PC-9 (cell line): ENCODE measurements at regions not wholly inside any gene's neighbourhood (a gene's known extent, or its start where the extent isn't known, plus 50 kb on each side); places are given as distances from the start of the nearest gene placed in this dataset.

Source experiments
- BruUV-seq: library from RNA; stranded (reverse); fragments of 400-500 nt; replicated peaks from 2 replicates; lab custom pipeline; 2021; lab: Mats Ljungman, UMichigan
- CTCF ChIA-PET: fragments of 300-600 bp; sonication (Branson Sonifier 250); formaldehyde crosslinking; loops from one replicate; lab custom pipeline; 2022; ENCODE audit warnings: antibody characterized with exemption; lab: Charles Lee
- POLR2A ChIA-PET: fragments of 300-600 bp; sonication (Branson Sonifier 250); formaldehyde crosslinking; loops from one replicate; lab custom pipeline; 2022; ENCODE audit warnings: antibody characterized with exemption; ENCODE audit not compliant: unreplicated experiment; lab: Charles Lee
- DNase-seq, 2 experiments: peaks; one replicate each; pipeline versions ENCODE4 v3.0.0 to v3.0.0-alpha.2; 2015 to 2022; ENCODE audit warnings: mixed read lengths in 1 of 2
- H2AFZ ChIP-seq: fragments of 200-600 bp; sonication (generic); 2 replicates; pipeline ENCODE4 v1.8.1; 2017; ENCODE audit warnings: antibody characterized with exemption
- H3F3A ChIP-seq: fragments of 200-600 bp; sonication (generic); 2 replicates; pipeline ENCODE4 v1.8.1; 2017; ENCODE audit warnings: antibody characterized with exemption, mild to moderate bottlenecking, low read depth; ENCODE audit not compliant: insufficient read depth
- H3K27ac ChIP-seq: fragments of 200-600 bp; sonication (generic); 2 replicates; pipeline ENCODE4 v1.6.1; 2016; ENCODE audit warnings: mixed run types
- H3K27me3 ChIP-seq: fragments of 200-600 bp; sonication (generic); 2 replicates; pipeline ENCODE4 v1.6.1; 2016; ENCODE audit warnings: low read depth, mixed run types; ENCODE audit not compliant: insufficient read depth
- H3K36me3 ChIP-seq: fragments of 200-600 bp; sonication (generic); 2 replicates; pipeline ENCODE4 v1.6.1; 2016; ENCODE audit warnings: low read depth, mixed run types
- H3K4me1 ChIP-seq: fragments of 200-600 bp; sonication (generic); replicated peaks from 2 replicates; pipeline ENCODE4 v1.6.1; 2016; ENCODE audit warnings: mixed run types; ENCODE audit not compliant: insufficient read depth
- H3K4me2 ChIP-seq: fragments of 200-600 bp; sonication (generic); 2 replicates; pipeline ENCODE4 v1.6.1; 2017; ENCODE audit warnings: mixed run types
- H3K4me3 ChIP-seq: fragments of 200-600 bp; sonication (generic); 2 replicates; pipeline ENCODE4 v1.6.1; 2016; ENCODE audit warnings: mixed run types
- H3K79me2 ChIP-seq: fragments of 200-600 bp; sonication (generic); 2 replicates; pipeline ENCODE4 v1.6.1; 2017; ENCODE audit warnings: low read depth, mixed run types
- H3K9me2 ChIP-seq: fragments of 200-600 bp; sonication (generic); 2 replicates; pipeline ENCODE4 v1.8.1; 2017; ENCODE audit warnings: mild to moderate bottlenecking; ENCODE audit not compliant: insufficient read depth
- H3K9me3 ChIP-seq: fragments of 200-600 bp; sonication (generic); 2 replicates; pipeline ENCODE4 v1.8.1; 2016; ENCODE audit warnings: low read depth; ENCODE audit not compliant: insufficient read depth
- H4K20me1 ChIP-seq: fragments of 200-600 bp; sonication (generic); 2 replicates; pipeline ENCODE4 v1.8.1; 2017; ENCODE audit not compliant: insufficient read depth
- EZH2 ChIP-seq: fragments of 200-600 bp; sonication (generic); IDR thresholded peaks from 2 replicates; pipeline ENCODE4 v1.8.0; 2017; ENCODE audit warnings: antibody characterized with exemption, low read depth
- intact Hi-C: fragments of 100-400 bp; cut with micrococcal nuclease; formaldehyde crosslinking; loops from one replicate; pipeline ENCODE4 v1.10.0; 2022; ENCODE audit not compliant: unreplicated experiment
- TF ChIP-seq, protein P1 (sequence below): fragments of 200-600 bp; sonication (generic); conservative IDR thresholded peaks from 2 replicates; pipeline ENCODE4 v1.6.1; 2017; ENCODE audit warnings: mixed run types, antibody characterized with exemption, mild to moderate bottlenecking, moderate library complexity

GRCh38 chr13:48904668-48905290 lies 70.9 kb upstream of the FNDC3A start:
- intact Hi-C loops = no loop called here
- no TSS peak for BruUV-seq
- Histone ChIP-seq H3F3A (no peaks in the 10 kb centered on the region), H3K4me3 (no peak overlapping the region), H3K27me3 (no peaks in the 10 kb centered on the region), H3K9me3 (no peaks in the 10 kb centered on the region), H3K4me1 (no peaks in the 10 kb centered on the region), H3K27ac (no peak overlapping the region), H3K79me2 (no peaks in the 10 kb centered on the region), H3K36me3 (no peaks in the 10 kb centered on the region), H3K9me2 (no peaks in the 10 kb centered on the region), H3K4me2 (no peak overlapping the region), H4K20me1 (no peaks in the 10 kb centered on the region), H2AFZ (no peak overlapping the region)
- DNase-seq = no peak
- POLR2A ChIA-PET = no interaction called here
- TF ChIP-seq EZH2 = no peak
- TF ChIP-seq, protein P1, sequence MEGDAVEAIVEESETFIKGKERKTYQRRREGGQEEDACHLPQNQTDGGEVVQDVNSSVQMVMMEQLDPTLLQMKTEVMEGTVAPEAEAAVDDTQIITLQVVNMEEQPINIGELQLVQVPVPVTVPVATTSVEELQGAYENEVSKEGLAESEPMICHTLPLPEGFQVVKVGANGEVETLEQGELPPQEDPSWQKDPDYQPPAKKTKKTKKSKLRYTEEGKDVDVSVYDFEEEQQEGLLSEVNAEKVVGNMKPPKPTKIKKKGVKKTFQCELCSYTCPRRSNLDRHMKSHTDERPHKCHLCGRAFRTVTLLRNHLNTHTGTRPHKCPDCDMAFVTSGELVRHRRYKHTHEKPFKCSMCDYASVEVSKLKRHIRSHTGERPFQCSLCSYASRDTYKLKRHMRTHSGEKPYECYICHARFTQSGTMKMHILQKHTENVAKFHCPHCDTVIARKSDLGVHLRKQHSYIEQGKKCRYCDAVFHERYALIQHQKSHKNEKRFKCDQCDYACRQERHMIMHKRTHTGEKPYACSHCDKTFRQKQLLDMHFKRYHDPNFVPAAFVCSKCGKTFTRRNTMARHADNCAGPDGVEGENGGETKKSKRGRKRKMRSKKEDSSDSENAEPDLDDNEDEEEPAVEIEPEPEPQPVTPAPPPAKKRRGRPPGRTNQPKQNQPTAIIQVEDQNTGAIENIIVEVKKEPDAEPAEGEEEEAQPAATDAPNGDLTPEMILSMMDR = no peak
- CTCF ChIA-PET = no interaction called here

DNA sequence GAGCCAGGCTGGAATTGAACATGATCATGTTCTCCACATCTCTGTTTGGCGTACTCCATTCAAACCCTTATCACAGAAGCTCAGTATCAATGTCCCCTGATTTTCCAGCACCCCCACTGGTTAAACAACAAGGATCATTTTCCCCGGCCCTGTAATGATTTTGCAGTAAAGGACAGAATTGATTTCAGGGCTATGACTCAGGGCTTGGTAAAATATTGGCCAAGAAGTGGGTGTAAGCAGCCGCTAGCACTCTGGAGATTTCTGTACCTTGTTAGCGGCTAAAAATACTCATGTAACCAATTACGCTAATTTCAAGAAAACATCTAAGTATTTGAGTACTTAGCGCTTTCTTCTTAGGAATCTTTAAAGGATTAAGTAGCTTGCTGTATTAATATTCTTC lies 69.5 kb upstream of the FNDC3A start:
- Histone ChIP-seq H3K4me3 (no peak overlapping the region), H3K27ac (no peak overlapping the region), H3K36me3 (no peaks in the 10 kb centered on the region), H3K9me2 (no peaks in the 10 kb centered on the region), H3K9me3 (no peaks in the 10 kb centered on the region), H3K4me1 (no peaks in the 10 kb centered on the region), H4K20me1 (no peaks in the 10 kb centered on the region), H3K27me3 (no peaks in the 10 kb centered on the region), H3F3A (no peaks in the 10 kb centered on the region), H3K4me2 (no peak overlapping the region), H3K79me2 (no peaks in the 10 kb centered on the region), H2AFZ (no peak overlapping the region)
- intact Hi-C loops = no loop called here
- CTCF ChIA-PET = no interaction called here
- POLR2A ChIA-PET = interaction anchor here (0.6 kb wide), 1 partner anchor 157 kb away, joined by 3 read pairs; no protein-coding TSS in a partner anchor
- no peak for DNase-seq
- BruUV-seq = no TSS peak
- TF ChIP-seq, protein P1 = no peak
- no peak for TF ChIP-seq EZH2

GRCh38 chr13:48908381-48909055 lies 67.2 kb upstream of the FNDC3A start:
- intact Hi-C loops = no loop called here
- Histone ChIP-seq H3K4me1 (no peaks in the 10 kb centered on the region), H3F3A (no peaks in the 10 kb centered on the region), H4K20me1 (no peaks in the 10 kb centered on the region), H3K9me2 (no peaks in the 10 kb centered on the region), H3K9me3 (no peaks in the 10 kb centered on the region), H2AFZ (no peak overlapping the region), H3K27me3 (no peaks in the 10 kb centered on the region), H3K27ac (no peak overlapping the region), H3K36me3 (no peaks in the 10 kb centered on the region), H3K79me2 (no peaks in the 10 kb centered on the region), H3K4me3 (no peak overlapping the region), H3K4me2 (no peak overlapping the region)
- CTCF ChIA-PET = no interaction called here
- no peak for DNase-seq
- TF ChIP-seq, protein P1 = no peak
- no peak for TF ChIP-seq EZH2
- POLR2A ChIA-PET = no interaction called here
- no TSS peak for BruUV-seq
